ENCODE measurements at regions not wholly inside any gene's neighbourhood (a gene's known extent, or its start where the extent isn't known, plus 50 kb on each side); places are given as distances from the start of the nearest gene placed in this dataset.

- TF ChIP-seq EZH2phosphoT487 (IDR thresholded peaks at IDR 0.05; ENCODE audit: low read depth) (no peak), CTCF (IDR thresholded peaks at IDR 0.05; ENCODE audit: low read depth, low read length) (no peak)
Measured at GRCh38 chr6:4265740-4266139, 130.4 kb upstream of the ECI2 start.
